Lower leg skin (tissue), 3 donors: ENCODE measurements at regions not wholly inside any gene's neighbourhood (a gene's known extent, or its start where the extent isn't known, plus 50 kb on each side); places are given as distances from the start of the nearest gene placed in this dataset.

Source experiments
- CTCF ChIP-seq, 3 donors: fragments of 450-650 bp; IDR thresholded peaks; one replicate each; pipeline ENCODE4 v1.5.1; 2016; ENCODE audit warnings: antibody characterized with exemption in 3 of 3, mild to moderate bottlenecking in 3 of 3, moderate library complexity in 2 of 3
- POLR2A ChIP-seq, 2 donors: fragments of 450-650 bp; IDR thresholded peaks; one replicate each; pipeline ENCODE4 v1.6.1; 2016 to 2017; ENCODE audit warnings: antibody characterized with exemption in 2 of 2, mild to moderate bottlenecking in 1 of 2, moderate library complexity in 1 of 2

DNA sequence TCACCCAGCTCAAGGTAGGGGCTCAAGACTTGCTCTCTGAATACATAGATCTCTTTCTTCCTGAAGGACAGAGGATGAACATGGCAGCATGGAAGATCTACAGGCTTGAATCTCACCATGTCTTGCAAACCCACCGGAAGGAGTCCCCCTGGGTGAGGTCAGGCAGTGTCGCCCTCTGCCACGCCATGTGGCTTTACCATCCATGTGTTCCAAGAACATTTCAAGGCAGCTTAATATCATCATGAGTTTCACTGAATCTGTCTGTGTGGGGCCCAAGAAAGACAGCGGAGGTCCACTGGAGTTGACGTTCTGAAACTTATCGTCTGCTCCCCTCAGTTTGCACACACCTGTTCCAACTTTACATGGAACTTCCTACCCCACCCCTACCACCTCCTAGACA is 1202.6 kb downstream of the TBC1D22A start:
- TF ChIP-seq CTCF (IDR thresholded peaks at IDR 0.05) (no peak), POLR2A (IDR thresholded peaks at IDR 0.05) (no peak)
